ENCODE measurements at regions not wholly inside any gene's neighbourhood (a gene's known extent, or its start where the extent isn't known, plus 50 kb on each side); places are given as distances from the start of the nearest gene placed in this dataset.
"Not testable (repeated sequence)": the region's sequence is repeated elsewhere in the genome, so short reads cannot be mapped to it uniquely, and the experiment has no call there.

GRCh38 chr5:3452622-3453021, 143.0 kb upstream of the IRX1 start:
- WGBS, 2 experiments (ENCODE audit: low coverage in 1 of 2, low lambda C conversion rate in 2 of 2, missing lambda C conversion rate in 2 of 2) = 37 to 38% methylated on average over 7 of the region's 7 CpGs
- Histone ChIP-seq H3K27me3 (replicated peaks; ENCODE audit: insufficient read depth) (no peaks in the 10 kb centered on the region), H3K4me1 (ENCODE audit: insufficient read depth) (no peaks in the 10 kb centered on the region)

DNA sequence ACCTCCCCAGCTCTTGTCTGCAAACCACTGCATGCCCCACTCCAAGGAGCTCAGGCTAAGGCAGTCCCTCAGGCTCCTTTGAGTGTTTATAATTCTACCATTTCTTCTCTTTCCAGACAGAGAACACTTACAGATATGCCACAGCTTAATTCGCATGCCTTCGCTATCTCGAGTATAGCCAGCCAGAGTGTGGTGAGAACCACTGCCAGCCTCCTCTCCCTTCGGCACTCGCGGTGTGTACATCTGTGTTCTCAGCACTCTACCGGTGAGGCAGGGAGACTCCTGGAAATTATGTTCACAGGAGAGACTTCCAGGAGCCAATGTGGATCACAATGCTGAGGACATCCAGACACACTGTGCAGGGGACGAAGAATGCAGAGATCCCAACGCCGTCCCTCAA, 143.7 kb upstream of the IRX1 start:
- H3K4me2 ChIP-seq (ENCODE audit: unreplicated experiment) = no peak overlapping the region
- no peaks in the 10 kb centered on the region for H4K20me1 ChIP-seq (ENCODE audit: insufficient read depth)
- H3K4me3 ChIP-seq = no peak overlapping the region
- no peaks in the 10 kb centered on the region for H3K36me3 ChIP-seq (ENCODE audit: low read depth)
- TF ChIP-seq EZH2 (IDR thresholded peaks at IDR 0.05; ENCODE audit: insufficient read depth, poor library complexity, severe bottlenecking) = no peak
- TF ChIP-seq EZH2phosphoT487 (IDR thresholded peaks at IDR 0.05; ENCODE audit: insufficient read depth, low read depth) = no peak
- H3K9me3 ChIP-seq (ENCODE audit: low read depth) = no peaks in the 10 kb centered on the region
- H3K27me3 ChIP-seq (replicated peaks; ENCODE audit: insufficient read depth) = no peaks in the 10 kb centered on the region
- no peak for DNase-seq
- H3F3A ChIP-seq (ENCODE audit: insufficient read depth) = no peaks in the 10 kb centered on the region
- no peak overlapping the region for H3K9ac ChIP-seq
- no peaks in the 10 kb centered on the region for H3K4me1 ChIP-seq (ENCODE audit: insufficient read depth)
- in situ Hi-C loops (cut with MboI) = no loop called here
- H3K27ac ChIP-seq = no peak overlapping the region
- no peaks in the 10 kb centered on the region for H3K79me2 ChIP-seq (ENCODE audit: insufficient read depth)
- 54 to 59% methylated on average over 10 of the region's 10 CpGs for WGBS, 2 experiments (ENCODE audit: low coverage in 1 of 2, low lambda C conversion rate in 2 of 2, missing lambda C conversion rate in 2 of 2)
- no peak overlapping the region for H2AFZ ChIP-seq
- no peaks in the 10 kb centered on the region for H3K9me2 ChIP-seq (ENCODE audit: insufficient read depth)

More at GRCh38 chr5:3452622-3453021, 143.0 kb upstream of the IRX1 start:
- Histone ChIP-seq H3K79me2 (ENCODE audit: insufficient read depth) (no peaks in the 10 kb centered on the region), H3F3A (ENCODE audit: insufficient read depth) (no peaks in the 10 kb centered on the region), H3K36me3 (ENCODE audit: low read depth) (no peaks in the 10 kb centered on the region), H3K4me3 (no peak overlapping the region), H2AFZ (no peak overlapping the region), H3K9ac (no peak overlapping the region), H3K4me2 (ENCODE audit: unreplicated experiment) (no peak overlapping the region), H3K9me2 (ENCODE audit: insufficient read depth) (no peaks in the 10 kb centered on the region), H3K27ac (no peak overlapping the region), H3K9me3 (ENCODE audit: low read depth) (no peaks in the 10 kb centered on the region), H4K20me1 (ENCODE audit: insufficient read depth) (no peaks in the 10 kb centered on the region)
- TF ChIP-seq EZH2 (IDR thresholded peaks at IDR 0.05; ENCODE audit: insufficient read depth, poor library complexity, severe bottlenecking) (no peak), EZH2phosphoT487 (IDR thresholded peaks at IDR 0.05; ENCODE audit: insufficient read depth, low read depth) (no peak)
- no peak for DNase-seq
- in situ Hi-C loops (cut with MboI) = no loop called here

GRCh38 chr5:3449481-3449880, 146.2 kb upstream of the IRX1 start:
- H4K20me1 ChIP-seq (ENCODE audit: insufficient read depth) = no peaks in the 10 kb centered on the region
- 38 to 46% methylated on average over 4 of the region's 4 CpGs for WGBS, 2 experiments (ENCODE audit: low coverage in 1 of 2, low lambda C conversion rate in 2 of 2, missing lambda C conversion rate in 2 of 2)

GRCh38 chr5:3446410-3446809, 149.2 kb upstream of the IRX1 start:
- no peak for DNase-seq
- Histone ChIP-seq H3K9me2 (ENCODE audit: insufficient read depth) (no peaks in the 10 kb centered on the region), H3K4me3 (no peak overlapping the region), H3K4me1 (ENCODE audit: insufficient read depth) (no peaks in the 10 kb centered on the region), H3K27ac (no peak overlapping the region), H3K9me3 (ENCODE audit: low read depth) (no peaks in the 10 kb centered on the region), H2AFZ (no peak overlapping the region), H3K27me3 (replicated peaks; ENCODE audit: insufficient read depth) (no peaks in the 10 kb centered on the region), H3K36me3 (ENCODE audit: low read depth) (no peaks in the 10 kb centered on the region), H3F3A (ENCODE audit: insufficient read depth) (no peaks in the 10 kb centered on the region), H4K20me1 (ENCODE audit: insufficient read depth) (no peaks in the 10 kb centered on the region), H3K79me2 (ENCODE audit: insufficient read depth) (no peaks in the 10 kb centered on the region), H3K9ac (no peak overlapping the region), H3K4me2 (ENCODE audit: unreplicated experiment) (no peak overlapping the region)
- TF ChIP-seq EZH2 (IDR thresholded peaks at IDR 0.05; ENCODE audit: insufficient read depth, poor library complexity, severe bottlenecking) (no peak), EZH2phosphoT487 (IDR thresholded peaks at IDR 0.05; ENCODE audit: insufficient read depth, low read depth) (no peak)
- WGBS, 2 experiments (ENCODE audit: low coverage in 1 of 2, low lambda C conversion rate in 2 of 2, missing lambda C conversion rate in 2 of 2) = 49 to 57% methylated on average over 2 to 3 of the region's 3 CpGs
- in situ Hi-C loops (cut with MboI) = no loop called here

More at GRCh38 chr5:3449481-3449880, 146.2 kb upstream of the IRX1 start:
- Histone ChIP-seq H3K36me3 (ENCODE audit: low read depth) (no peaks in the 10 kb centered on the region), H3K4me3 (no peak overlapping the region), H3K27ac (no peak overlapping the region), H3K9me3 (ENCODE audit: low read depth) (no peaks in the 10 kb centered on the region), H2AFZ (no peak overlapping the region), H3K4me2 (ENCODE audit: unreplicated experiment) (no peak overlapping the region), H3K4me1 (ENCODE audit: insufficient read depth) (no peaks in the 10 kb centered on the region), H3K9me2 (ENCODE audit: insufficient read depth) (no peaks in the 10 kb centered on the region), H3K9ac (no peak overlapping the region), H3F3A (ENCODE audit: insufficient read depth) (no peaks in the 10 kb centered on the region), H3K79me2 (ENCODE audit: insufficient read depth) (no peaks in the 10 kb centered on the region), H3K27me3 (replicated peaks; ENCODE audit: insufficient read depth) (no peaks in the 10 kb centered on the region)
- in situ Hi-C loops (cut with MboI) = no loop called here
- TF ChIP-seq EZH2phosphoT487 (IDR thresholded peaks at IDR 0.05; ENCODE audit: insufficient read depth, low read depth) (no peak), EZH2 (IDR thresholded peaks at IDR 0.05; ENCODE audit: insufficient read depth, poor library complexity, severe bottlenecking) (no peak)
- no peak for DNase-seq

GRCh38 chr5:3445517-3445916, 150.1 kb upstream of the IRX1 start:
- H3K27me3 ChIP-seq (replicated peaks; ENCODE audit: insufficient read depth); H3K4me1 ChIP-seq (ENCODE audit: insufficient read depth); H2AFZ ChIP-seq; DNase-seq; H3K27ac ChIP-seq; H3K9ac ChIP-seq; H3K9me3 ChIP-seq (ENCODE audit: low read depth); H3K9me2 ChIP-seq (ENCODE audit: insufficient read depth); H4K20me1 ChIP-seq (ENCODE audit: insufficient read depth); in situ Hi-C loops (cut with MboI); H3F3A ChIP-seq (ENCODE audit: insufficient read depth); H3K4me3 ChIP-seq; H3K36me3 ChIP-seq (ENCODE audit: low read depth); H3K79me2 ChIP-seq (ENCODE audit: insufficient read depth); H3K4me2 ChIP-seq (ENCODE audit: unreplicated experiment): not testable (repeated sequence)

Measured in GM23248 (cell line).